GM19455 (cell line): ENCODE measurements at regions not wholly inside any gene's neighbourhood (a gene's known extent, or its start where the extent isn't known, plus 50 kb on each side); places are given as distances from the start of the nearest gene placed in this dataset.
"Not testable (repeated sequence)": the region's sequence is repeated elsewhere in the genome, so short reads cannot be mapped to it uniquely, and the experiment has no call there.

ENCODE experiments used
- ATAC-seq: cut with Tn5 transposase; IDR thresholded peaks from one replicate; pipeline ENCODE4 v1.9.1; 2021; ENCODE audit not compliant: unreplicated experiment

- no peak for ATAC-seq
Observed at GRCh38 chr2:220580113-220580512, 952.7 kb downstream of the SLC4A3 start.

DNA sequence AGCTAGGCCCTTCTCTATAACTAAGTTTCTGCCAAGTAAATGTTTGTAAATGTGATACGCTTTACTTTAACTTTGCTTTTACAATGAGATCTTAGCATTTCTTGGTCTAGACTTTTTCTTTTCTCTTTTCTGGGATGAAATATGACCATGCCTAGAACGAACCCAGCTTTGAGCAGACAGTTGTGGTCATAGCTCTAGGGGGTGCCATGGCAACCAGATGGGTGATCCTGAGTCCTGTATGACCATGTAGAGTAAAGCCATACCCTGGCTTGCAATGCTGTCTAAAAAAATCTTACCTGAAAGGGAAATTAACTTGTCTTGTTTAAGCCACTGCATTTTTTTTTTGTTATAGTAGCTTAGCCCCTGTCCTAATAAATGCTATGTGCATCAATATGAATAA, 956.3 kb downstream of the SLC4A3 start:
- ATAC-seq: no peak

GRCh38 chr2:220585241-220585640, 957.8 kb downstream of the SLC4A3 start:
- ATAC-seq: no peak

- no peak for ATAC-seq
Observed at GRCh38 chr2:220586980-220587530, 959.6 kb downstream of the SLC4A3 start.

- no peak for ATAC-seq
Observed at GRCh38 chr2:220588148-220588547, 960.7 kb downstream of the SLC4A3 start.

DNA sequence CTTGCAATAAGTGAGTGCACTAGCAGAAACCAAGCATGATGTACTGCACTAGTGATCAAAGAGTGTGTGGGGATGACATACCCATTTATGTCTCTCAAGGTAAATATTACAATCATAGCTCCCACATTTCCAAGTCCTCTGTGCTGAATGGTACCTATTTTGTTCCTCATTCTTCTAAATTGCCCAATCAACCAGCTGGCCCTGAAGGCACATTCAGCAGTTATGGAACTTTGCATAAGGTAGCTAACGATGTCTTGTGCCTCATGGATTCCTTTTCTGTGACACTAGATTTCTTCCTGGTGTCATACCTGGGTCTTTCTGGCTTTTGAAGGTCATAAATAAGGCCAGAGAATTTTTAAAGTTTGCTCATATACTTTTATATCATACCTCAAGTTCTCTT, 963.0 kb downstream of the SLC4A3 start:
- ATAC-seq: no peak

GRCh38 chr2:220593526-220593925, 966.1 kb downstream of the SLC4A3 start:
- ATAC-seq: no peak

DNA sequence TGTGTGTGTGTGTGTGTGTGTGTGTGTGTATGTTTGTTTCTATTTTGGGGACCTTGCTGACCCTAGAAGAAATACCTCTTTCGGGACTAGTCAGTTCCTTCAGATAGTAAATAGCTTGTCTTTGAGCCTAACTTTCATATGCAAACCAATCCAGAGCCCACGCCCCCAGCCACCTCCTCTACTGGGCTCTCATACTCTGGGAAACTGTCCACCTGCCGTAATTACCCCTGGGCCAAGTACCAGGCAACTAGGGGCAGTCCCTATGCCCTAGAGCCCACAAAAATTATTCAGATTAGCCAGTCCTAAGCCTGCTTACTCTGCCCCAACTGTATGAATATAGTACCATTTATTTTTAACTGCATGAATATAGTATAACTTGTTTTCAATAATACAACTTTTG, 970.4 kb downstream of the EPHA4 start:
- no peak for ATAC-seq

DNA sequence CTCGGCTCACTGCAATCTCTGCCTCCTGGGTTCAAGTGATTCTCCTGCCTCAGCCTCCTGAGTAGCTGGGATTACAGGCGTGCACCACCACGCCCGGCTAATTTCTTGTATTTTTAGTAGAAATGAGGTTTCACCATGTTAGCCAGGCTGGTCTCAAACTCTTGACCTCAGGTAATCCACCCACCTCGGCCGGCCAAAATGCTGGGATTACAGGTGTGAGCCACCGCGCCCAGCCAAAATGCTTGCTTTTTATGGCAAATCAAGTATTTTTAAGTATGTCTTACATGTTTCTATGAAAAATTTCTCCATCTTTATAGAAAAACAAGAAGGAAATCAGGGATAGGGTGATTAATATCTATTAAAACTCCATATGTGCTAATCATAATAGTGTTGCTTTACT, 959.1 kb downstream of the EPHA4 start:
- not testable (repeated sequence) for ATAC-seq

DNA sequence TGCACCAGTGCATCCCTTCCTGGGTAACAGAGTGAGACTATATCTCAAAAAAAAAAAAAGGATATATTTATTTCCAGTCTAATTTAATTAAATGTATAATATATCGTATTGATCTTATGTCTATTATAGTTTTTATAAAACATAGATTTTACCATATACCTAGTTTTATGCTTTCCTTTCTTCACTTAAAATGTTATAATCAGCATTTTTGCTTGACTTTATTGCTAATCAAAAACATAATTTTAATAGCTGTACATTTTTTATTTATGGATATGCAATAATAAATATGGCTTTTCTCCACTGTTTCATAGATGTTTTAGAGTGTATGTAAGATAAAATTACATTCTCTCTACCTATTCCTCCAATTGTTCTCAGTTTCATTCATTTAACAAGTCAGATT, 958.0 kb downstream of the EPHA4 start:
- ATAC-seq: no peak

GRCh38 chr2:220619525-220620220, 952.4 kb downstream of the EPHA4 start:
- ATAC-seq: no peak

DNA sequence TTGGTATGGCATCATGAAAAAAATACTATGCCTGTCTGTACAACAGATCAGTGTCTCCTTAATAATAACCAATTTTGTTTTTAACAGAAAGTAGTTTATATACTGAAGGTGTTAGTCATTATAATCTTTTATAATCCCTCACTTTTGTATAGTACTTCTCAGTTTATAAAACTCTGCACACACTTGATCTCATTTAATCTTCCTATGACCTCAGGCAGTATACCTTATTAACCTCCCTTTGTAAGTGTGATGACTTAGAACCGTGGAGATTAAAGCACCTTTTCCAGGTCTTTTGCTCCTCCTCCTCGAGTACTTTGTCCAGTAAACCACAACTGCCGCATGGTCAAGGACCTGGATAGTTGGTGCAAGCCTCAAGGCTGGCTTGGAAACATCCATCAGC, 945.5 kb downstream of the EPHA4 start:
- no peak for ATAC-seq

- no peak for ATAC-seq
Observed at GRCh38 chr2:220628252-220628651, 943.9 kb downstream of the EPHA4 start.

DNA sequence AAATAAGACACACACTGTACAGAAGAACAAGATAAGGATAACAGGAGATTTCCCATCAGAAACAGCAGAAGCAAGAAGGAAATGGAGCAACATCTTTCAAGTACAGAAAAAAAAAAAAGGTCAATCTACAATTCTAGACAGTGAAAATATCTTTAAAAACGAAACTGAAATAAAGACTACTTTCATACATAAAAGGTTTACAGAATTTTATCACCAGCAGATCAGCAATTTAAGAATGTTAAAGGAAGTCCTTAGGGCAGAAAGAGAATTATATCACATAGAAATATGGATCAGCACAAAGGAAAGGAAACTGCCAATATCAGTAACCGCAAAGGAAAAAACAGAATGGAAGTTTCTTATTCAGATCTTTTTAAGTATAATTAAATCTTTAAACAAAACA, 931.0 kb downstream of the EPHA4 start:
- ATAC-seq: no peak

- ATAC-seq: peak; percentile 61
Observed at GRCh38 chr2:220646424-220646823, 925.7 kb downstream of the EPHA4 start.

- ATAC-seq: no peak
Observed at GRCh38 chr2:220648628-220649027, 923.5 kb downstream of the EPHA4 start.

DNA sequence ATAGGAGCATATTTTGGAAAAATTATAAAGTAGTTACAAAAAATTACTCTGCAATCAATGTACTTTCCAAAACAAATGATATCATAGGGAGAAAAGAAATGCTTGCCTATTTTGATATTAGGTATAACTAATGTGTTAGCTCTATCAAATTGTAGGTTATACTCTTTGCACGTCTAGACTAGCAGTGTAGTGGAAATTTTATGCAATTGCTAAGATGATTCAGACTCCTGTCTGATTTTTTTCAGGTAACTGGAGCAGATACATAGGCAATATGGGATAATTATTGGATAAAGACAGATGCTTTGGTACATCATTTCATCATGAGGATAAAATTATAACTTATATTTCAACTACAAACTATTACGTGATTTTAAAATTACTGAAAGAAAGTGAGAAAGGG, 918.3 kb downstream of the EPHA4 start:
- ATAC-seq: no peak

DNA sequence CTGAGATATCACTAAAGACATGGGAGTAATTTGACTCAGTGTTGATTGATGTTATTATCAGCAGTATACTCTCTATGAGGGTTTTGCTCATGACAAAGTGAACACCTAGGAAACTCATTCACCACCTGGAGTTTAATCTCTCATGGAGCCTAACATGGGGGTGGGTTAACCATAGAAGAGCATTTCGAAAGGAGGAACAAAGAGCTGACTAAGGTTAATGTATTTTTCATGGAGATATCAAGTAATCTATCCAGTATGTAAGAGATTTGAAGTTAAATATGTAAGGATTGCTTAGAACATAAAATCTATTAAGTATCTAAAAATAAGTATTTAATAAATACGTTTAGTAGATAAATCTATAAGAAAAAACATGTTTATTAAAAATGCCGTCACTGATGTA, 917.8 kb downstream of the EPHA4 start:
- no peak for ATAC-seq

DNA sequence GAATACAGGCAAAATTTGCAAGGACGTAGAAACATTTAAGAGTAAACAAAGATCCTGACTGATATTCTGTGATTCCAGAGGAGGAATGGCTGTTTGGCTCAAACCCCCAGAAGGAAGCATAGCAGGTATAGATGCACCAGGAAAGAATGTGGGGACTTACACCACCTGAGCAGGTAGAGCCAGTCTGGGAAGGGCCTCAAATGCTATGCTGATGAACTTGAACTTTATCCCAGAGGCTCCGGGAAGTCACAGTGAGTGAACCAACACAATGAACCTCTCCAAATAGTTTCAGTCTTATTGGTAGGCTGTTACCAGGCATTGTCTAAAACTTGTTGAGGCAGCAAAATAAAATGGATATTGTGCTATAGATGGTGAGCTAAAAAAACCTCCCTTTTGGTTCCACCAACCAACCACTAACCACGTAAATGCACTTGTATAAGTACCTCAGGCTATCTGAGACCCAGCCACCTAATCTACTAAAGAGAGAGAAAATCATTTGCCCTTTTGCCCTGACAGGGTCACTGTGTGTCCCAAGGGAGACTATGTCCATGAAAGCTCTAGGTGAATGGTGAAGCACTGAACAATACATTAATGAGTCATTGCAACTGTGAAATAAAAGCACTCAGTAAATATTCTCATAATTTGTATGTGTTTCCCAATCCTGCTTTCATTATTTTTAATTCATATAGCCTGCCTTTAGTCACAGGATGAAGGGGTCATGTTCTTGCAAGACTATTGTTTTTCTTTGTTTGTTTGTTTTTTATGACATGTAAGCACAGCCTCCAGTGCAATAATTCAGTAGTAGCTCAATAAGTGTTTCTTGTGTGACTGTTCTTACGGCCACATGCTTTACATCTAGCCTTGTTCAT, 911.6 kb downstream of the EPHA4 start:
- no peak for ATAC-seq

GRCh38 chr2:220662431-220662830, 909.7 kb downstream of the EPHA4 start:
- no peak for ATAC-seq

DNA sequence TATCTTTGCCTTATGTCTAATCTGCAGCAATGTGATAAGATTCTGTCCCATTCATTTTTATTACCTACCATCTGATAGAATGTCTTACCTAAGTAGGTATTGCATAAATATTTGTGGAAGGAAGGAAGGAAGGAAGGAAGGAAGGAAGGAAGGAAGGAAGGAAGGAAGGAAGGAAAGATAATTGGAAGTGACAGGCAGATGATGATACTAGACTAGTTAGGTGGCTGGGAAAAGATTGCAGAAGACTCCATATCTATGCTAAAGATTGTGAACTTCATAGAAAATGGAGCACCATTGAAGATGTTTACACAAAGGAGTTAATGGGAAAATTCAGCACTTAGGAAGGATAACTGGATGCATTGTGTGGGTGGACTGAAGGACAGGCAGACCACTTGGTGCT, 909.0 kb downstream of the EPHA4 start:
- ATAC-seq: no peak
